ENCODE measurements at regions not wholly inside any gene's neighbourhood (a gene's known extent, or its start where the extent isn't known, plus 50 kb on each side); places are given as distances from the start of the nearest gene placed in this dataset.

DNA sequence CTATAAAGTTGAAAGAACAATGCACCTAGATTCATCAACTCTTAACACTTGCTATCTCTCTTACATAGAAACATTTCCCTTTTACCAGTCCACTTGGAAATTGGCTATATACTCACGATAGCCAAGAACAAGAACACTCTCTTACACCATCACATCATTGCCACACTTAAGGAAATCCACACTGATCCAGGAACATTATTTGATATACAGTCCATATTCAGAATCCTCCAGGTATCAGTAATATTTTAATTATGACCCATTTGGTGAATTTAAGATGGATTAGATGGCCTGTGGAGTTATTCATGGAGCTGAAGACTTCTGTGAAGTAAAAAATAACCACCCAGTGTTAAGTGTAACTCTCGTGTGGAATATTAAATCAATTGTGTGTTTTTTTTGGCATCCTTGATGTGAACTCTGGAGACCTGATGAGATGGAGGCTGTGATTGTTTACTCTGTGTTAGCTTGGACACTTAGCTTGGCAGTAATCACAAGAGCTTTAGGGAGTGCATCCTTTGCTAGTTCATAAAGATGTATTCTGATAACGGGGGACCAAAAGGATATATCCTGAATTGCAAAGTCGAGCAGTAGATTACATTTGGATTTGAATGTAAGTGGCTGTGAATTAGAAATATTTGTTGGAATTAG lies 52.0 kb upstream of the ABL1 start:
- DNase-seq, result no peak

GRCh38 chr9:130785053-130785452 lies 50.0 kb upstream of the ABL1 start:
- no peak for DNase-seq

Data from CD4-positive, alpha-beta T cell treated with Interferon alpha-2 for 1 hour (primary cell).